ENCODE measurements at regions not wholly inside any gene's neighbourhood (a gene's known extent, or its start where the extent isn't known, plus 50 kb on each side); places are given as distances from the start of the nearest gene placed in this dataset.

DNA sequence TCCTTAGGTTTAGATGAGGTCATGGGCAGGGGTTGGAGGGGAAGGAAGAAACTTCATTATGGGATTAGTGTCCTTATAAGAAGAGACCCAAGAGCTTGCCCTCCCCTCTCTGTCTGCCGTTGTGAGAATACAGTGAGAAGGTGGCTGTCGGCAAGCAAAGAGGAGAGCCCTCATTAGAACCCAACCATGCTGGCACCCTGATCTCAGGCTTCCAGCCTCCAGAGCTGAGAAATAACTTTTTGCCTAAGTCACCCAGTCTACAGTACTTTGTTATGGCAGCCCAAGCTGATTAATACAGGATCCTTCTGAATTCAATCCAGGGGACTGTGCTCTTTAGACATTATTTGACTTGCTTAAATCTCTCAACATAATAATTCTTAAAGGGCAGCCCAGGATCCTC lies 209.0 kb downstream of the RNF152 start (continued):
- TF ChIP-seq, protein P1, sequence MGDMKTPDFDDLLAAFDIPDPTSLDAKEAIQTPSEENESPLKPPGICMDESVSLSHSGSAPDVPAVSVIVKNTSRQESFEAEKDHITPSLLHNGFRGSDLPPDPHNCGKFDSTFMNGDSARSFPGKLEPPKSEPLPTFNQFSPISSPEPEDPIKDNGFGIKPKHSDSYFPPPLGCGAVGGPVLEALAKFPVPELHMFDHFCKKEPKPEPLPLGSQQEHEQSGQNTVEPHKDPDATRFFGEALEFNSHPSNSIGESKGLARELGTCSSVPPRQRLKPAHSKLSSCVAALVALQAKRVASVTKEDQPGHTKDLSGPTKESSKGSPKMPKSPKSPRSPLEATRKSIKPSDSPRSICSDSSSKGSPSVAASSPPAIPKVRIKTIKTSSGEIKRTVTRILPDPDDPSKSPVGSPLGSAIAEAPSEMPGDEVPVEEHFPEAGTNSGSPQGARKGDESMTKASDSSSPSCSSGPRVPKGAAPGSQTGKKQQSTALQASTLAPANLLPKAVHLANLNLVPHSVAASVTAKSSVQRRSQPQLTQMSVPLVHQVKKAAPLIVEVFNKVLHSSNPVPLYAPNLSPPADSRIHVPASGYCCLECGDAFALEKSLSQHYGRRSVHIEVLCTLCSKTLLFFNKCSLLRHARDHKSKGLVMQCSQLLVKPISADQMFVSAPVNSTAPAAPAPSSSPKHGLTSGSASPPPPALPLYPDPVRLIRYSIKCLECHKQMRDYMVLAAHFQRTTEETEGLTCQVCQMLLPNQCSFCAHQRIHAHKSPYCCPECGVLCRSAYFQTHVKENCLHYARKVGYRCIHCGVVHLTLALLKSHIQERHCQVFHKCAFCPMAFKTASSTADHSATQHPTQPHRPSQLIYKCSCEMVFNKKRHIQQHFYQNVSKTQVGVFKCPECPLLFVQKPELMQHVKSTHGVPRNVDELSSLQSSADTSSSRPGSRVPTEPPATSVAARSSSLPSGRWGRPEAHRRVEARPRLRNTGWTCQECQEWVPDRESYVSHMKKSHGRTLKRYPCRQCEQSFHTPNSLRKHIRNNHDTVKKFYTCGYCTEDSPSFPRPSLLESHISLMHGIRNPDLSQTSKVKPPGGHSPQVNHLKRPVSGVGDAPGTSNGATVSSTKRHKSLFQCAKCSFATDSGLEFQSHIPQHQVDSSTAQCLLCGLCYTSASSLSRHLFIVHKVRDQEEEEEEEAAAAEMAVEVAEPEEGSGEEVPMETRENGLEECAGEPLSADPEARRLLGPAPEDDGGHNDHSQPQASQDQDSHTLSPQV (IDR thresholded peaks at IDR 0.05): no peak
- TF ChIP-seq SIN3A (IDR thresholded peaks at IDR 0.05; ENCODE audit: low read depth, low read length) (no peak), MXI1 (IDR thresholded peaks at IDR 0.05; ENCODE audit: low read depth, low read length) (no peak), EP300 (IDR thresholded peaks at IDR 0.05; ENCODE audit: borderline replicate concordance in 1 of 2, control insufficient read depth in 1 of 2, low read depth in 2 of 2, low read length in 2 of 2) (no peak), ASH2L (IDR thresholded peaks at IDR 0.05; ENCODE audit: borderline replicate concordance, low read depth) (no peak)

DNA sequence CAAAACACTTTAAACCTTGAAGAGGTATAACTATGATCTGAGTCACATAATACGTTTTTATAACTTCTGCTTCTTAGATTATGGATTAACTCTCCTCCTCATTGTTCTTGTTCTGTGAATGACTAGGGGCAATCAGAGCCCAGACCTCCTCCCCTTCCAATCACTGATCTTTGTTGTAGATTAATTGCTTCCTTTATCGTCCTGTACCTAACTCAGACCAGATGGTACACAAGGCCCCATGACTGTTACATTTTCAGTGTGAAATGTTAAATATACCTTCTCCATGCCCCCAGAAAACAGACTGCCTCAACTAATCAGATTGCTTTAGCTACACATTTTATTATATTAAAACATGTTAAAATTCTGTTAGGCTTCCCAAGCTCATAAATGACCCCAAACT lies 211.7 kb downstream of the RNF152 start:
- Histone ChIP-seq H3K4me2 (ENCODE audit: control insufficient read depth, insufficient read depth) (no peak overlapping the region), H3K79me2 (ENCODE audit: control insufficient read depth, insufficient read depth, low read length) (no peaks in the 10 kb centered on the region), H3K9me3 (replicated peaks; ENCODE audit: control insufficient read depth, insufficient read depth, low read length) (no peaks in the 10 kb centered on the region; the same call in 2 of the 3 replicates), H3K4me3 (no peak overlapping the region), H4K20me1 (ENCODE audit: control insufficient read depth, insufficient read depth) (no peaks in the 10 kb centered on the region), H3K4me1 (ENCODE audit: control insufficient read depth, insufficient read depth, low read length) (no peaks in the 10 kb centered on the region), H3K27ac (ENCODE audit: control insufficient read depth, insufficient read depth) (no peak overlapping the region), H3K9ac (ENCODE audit: control insufficient read depth, insufficient read depth, low read length) (no peak overlapping the region), H3K27me3 (replicated peaks in 1 of 2; ENCODE audit: control insufficient read depth in 2 of 2, insufficient read depth in 2 of 2, low read length in 1 of 2) (no peaks in the 10 kb centered on the region), H3K36me3 (ENCODE audit: control insufficient read depth in 2 of 2, insufficient read depth in 2 of 2, low read length in 1 of 2) (no peaks in the 10 kb centered on the region), H2AFZ (ENCODE audit: control insufficient read depth, low read depth, low read length) (no peak overlapping the region)
- no peak for TF ChIP-seq NR2C1 (IDR thresholded peaks at IDR 0.05)
- no peak for TF ChIP-seq CBFB (IDR thresholded peaks at IDR 0.05; ENCODE audit: low read depth)
- TF ChIP-seq, protein P2, sequence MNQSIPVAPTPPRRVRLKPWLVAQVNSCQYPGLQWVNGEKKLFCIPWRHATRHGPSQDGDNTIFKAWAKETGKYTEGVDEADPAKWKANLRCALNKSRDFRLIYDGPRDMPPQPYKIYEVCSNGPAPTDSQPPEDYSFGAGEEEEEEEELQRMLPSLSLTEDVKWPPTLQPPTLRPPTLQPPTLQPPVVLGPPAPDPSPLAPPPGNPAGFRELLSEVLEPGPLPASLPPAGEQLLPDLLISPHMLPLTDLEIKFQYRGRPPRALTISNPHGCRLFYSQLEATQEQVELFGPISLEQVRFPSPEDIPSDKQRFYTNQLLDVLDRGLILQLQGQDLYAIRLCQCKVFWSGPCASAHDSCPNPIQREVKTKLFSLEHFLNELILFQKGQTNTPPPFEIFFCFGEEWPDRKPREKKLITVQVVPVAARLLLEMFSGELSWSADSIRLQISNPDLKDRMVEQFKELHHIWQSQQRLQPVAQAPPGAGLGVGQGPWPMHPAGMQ (IDR thresholded peaks at IDR 0.05; ENCODE audit: borderline replicate concordance): no peak
- TF ChIP-seq NR2C2 (IDR thresholded peaks at IDR 0.05; ENCODE audit: borderline replicate concordance, control insufficient read depth, insufficient read length, low read depth): no peak
- no peak for TF ChIP-seq SMARCA5 (IDR thresholded peaks at IDR 0.05)
- TF ChIP-seq NFYA (IDR thresholded peaks at IDR 0.05; ENCODE audit: borderline replicate concordance, low read depth, low read length): no peak
- TF ChIP-seq NBN (IDR thresholded peaks at IDR 0.05): no peak
- TF ChIP-seq RUNX3 (IDR thresholded peaks at IDR 0.05; ENCODE audit: low read length): no peak
- TF ChIP-seq, protein P3, sequence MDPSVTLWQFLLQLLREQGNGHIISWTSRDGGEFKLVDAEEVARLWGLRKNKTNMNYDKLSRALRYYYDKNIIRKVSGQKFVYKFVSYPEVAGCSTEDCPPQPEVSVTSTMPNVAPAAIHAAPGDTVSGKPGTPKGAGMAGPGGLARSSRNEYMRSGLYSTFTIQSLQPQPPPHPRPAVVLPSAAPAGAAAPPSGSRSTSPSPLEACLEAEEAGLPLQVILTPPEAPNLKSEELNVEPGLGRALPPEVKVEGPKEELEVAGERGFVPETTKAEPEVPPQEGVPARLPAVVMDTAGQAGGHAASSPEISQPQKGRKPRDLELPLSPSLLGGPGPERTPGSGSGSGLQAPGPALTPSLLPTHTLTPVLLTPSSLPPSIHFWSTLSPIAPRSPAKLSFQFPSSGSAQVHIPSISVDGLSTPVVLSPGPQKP (IDR thresholded peaks at IDR 0.05; ENCODE audit: low read depth, low read length): no peak
- no peak for TF ChIP-seq KDM1A (IDR thresholded peaks at IDR 0.05; ENCODE audit: borderline replicate concordance)
- TF ChIP-seq HDGF (IDR thresholded peaks at IDR 0.05): no peak
- no peak for TF ChIP-seq ZSCAN29 (IDR thresholded peaks at IDR 0.05)
- no peak for TF ChIP-seq NFYB (IDR thresholded peaks at IDR 0.05; ENCODE audit: insufficient read depth, low read depth, low read length)
- TF ChIP-seq TBL1XR1 (IDR thresholded peaks at IDR 0.05; ENCODE audit: low read depth, low read length): no peak
- in situ Hi-C loops (cut with MboI) (no loop called here), intact Hi-C loops (cut with micrococcal nuclease; ENCODE audit: unreplicated experiment) (no loop called here)
- RAD21 ChIA-PET (ENCODE audit: unreplicated experiment): no interaction called here
- SMC1A ChIA-PET (ENCODE audit: uncharacterized antibody, unreplicated experiment): no interaction called here
- no peak for ATAC-seq
- no peak for DNase-seq (ENCODE audit: low read depth, low spot score)
- no peak for FAIRE-seq
- CTCF ChIA-PET: no interaction called here
- WGBS (ENCODE audit: insufficient coverage, insufficient replicate concordance, low lambda C conversion rate, missing lambda C conversion rate): 16% methylated on average over 2 of the region's 2 CpGs
- BruUV-seq (replicated peaks): no TSS peak
- POLR2A ChIA-PET: no interaction called here
